ENCODE measurements at regions not wholly inside any gene's neighbourhood (a gene's known extent, or its start where the extent isn't known, plus 50 kb on each side); places are given as distances from the start of the nearest gene placed in this dataset.

- H3K4me3 Mint-ChIP-seq: no peak overlapping the region
- no peak for DNase-seq (ENCODE audit: low spot score in 2 of 2, unreplicated experiment in 2 of 2)
- H3K4me1 Mint-ChIP-seq: peaks cover 11% of the 10 kb centered on the region
- H3K27me3 Mint-ChIP-seq (ENCODE audit: low read depth): no peaks in the 10 kb centered on the region
- H3K36me3 Mint-ChIP-seq: no peaks in the 10 kb centered on the region
- no peak overlapping the region for H3K27ac Mint-ChIP-seq
- TF ChIP-seq CTCF (IDR thresholded peaks at IDR 0.05; ENCODE audit: unreplicated experiment): no peak
- H3K9me3 Mint-ChIP-seq: peaks cover 20% of the 10 kb centered on the region
Observed at GRCh38 chr13:73411067-73411809, 352.4 kb downstream of the KLF5 start.

- Mint-ChIP-seq H3K27me3 (ENCODE audit: low read depth) (no peaks in the 10 kb centered on the region), H3K4me1 (peaks cover 9% of the 10 kb centered on the region), H3K27ac (no peak overlapping the region), H3K36me3 (no peaks in the 10 kb centered on the region), H3K9me3 (peaks cover 15% of the 10 kb centered on the region), H3K4me3 (no peak overlapping the region)
- no peak for DNase-seq (ENCODE audit: low spot score in 2 of 2, unreplicated experiment in 2 of 2)
- TF ChIP-seq CTCF (IDR thresholded peaks at IDR 0.05; ENCODE audit: unreplicated experiment): no peak
Observed at GRCh38 chr13:73406454-73406853, 347.6 kb downstream of the KLF5 start.

- Mint-ChIP-seq H3K4me3 (no peak overlapping the region), H3K36me3 (no peaks in the 10 kb centered on the region), H3K27ac (no peak overlapping the region), H3K9me3 (peaks cover 9% of the 10 kb centered on the region), H3K4me1 (peaks cover 24% of the 10 kb centered on the region), H3K27me3 (ENCODE audit: low read depth) (no peaks in the 10 kb centered on the region)
- no peak for TF ChIP-seq CTCF (IDR thresholded peaks at IDR 0.05; ENCODE audit: unreplicated experiment)
- DNase-seq (ENCODE audit: low spot score in 2 of 2, unreplicated experiment in 2 of 2): no peak
Observed at GRCh38 chr13:73404581-73404980, 345.8 kb downstream of the KLF5 start.

GRCh38 chr13:73403355-73404120 is 344.7 kb downstream of the KLF5 start:
- Mint-ChIP-seq H3K4me3 (no peak overlapping the region), H3K27ac (no peak overlapping the region), H3K4me1 (peaks cover 34% of the 10 kb centered on the region), H3K9me3 (peaks cover 4% of the 10 kb centered on the region), H3K36me3 (no peaks in the 10 kb centered on the region), H3K27me3 (ENCODE audit: low read depth) (no peaks in the 10 kb centered on the region)
- TF ChIP-seq CTCF (IDR thresholded peaks at IDR 0.05; ENCODE audit: unreplicated experiment): no peak
- no peak for DNase-seq (ENCODE audit: low spot score in 2 of 2, unreplicated experiment in 2 of 2)

GRCh38 chr13:73401769-73402168 is 343.0 kb downstream of the KLF5 start:
- no peak for DNase-seq (ENCODE audit: low spot score in 2 of 2, unreplicated experiment in 2 of 2)
- H3K4me1 Mint-ChIP-seq: peaks cover 49% of the 10 kb centered on the region
- no peaks in the 10 kb centered on the region for H3K9me3 Mint-ChIP-seq
- no peaks in the 10 kb centered on the region for H3K27me3 Mint-ChIP-seq (ENCODE audit: low read depth)
- no peaks in the 10 kb centered on the region for H3K36me3 Mint-ChIP-seq
- no peak overlapping the region for H3K4me3 Mint-ChIP-seq
- TF ChIP-seq CTCF (IDR thresholded peaks at IDR 0.05; ENCODE audit: unreplicated experiment): no peak
- peak overlapping the region; percentile 43 for H3K27ac Mint-ChIP-seq

All from mesothelial cell of epicardium (in vitro differentiated cells).